Astrocyte (in vitro differentiated cells and primary cell): ENCODE measurements at regions not wholly inside any gene's neighbourhood (a gene's known extent, or its start where the extent isn't known, plus 50 kb on each side); places are given as distances from the start of the nearest gene placed in this dataset.

Experiments
- CTCF ChIP-seq: IDR thresholded peaks from 2 replicates; pipeline ENCODE4 v1.5.1; 2011; ENCODE audit warnings: low read depth, mild to moderate bottlenecking, inconsistent platforms, low read length, moderate library complexity; ENCODE audit not compliant: insufficient read depth
- EZH2 ChIP-seq: IDR thresholded peaks from 2 replicates; pipeline ENCODE4 v1.6.1; 2012; ENCODE audit warnings: mild to moderate bottlenecking, low read length, inconsistent platforms; ENCODE audit not compliant: insufficient read depth

- TF ChIP-seq CTCF (no peak), EZH2 (no peak)
These were observed 154.5 kb downstream of the CBLN1 start for GRCh38 chr16:49127103-49127502.
